HG02852 (cell line): ENCODE measurements at regions not wholly inside any gene's neighbourhood (a gene's known extent, or its start where the extent isn't known, plus 50 kb on each side); places are given as distances from the start of the nearest gene placed in this dataset.
A peak's percentile ranks its signal among the peaks of the same experiment; 100 is the strongest.
"Not testable (repeated sequence)": the region's sequence is repeated elsewhere in the genome, so short reads cannot be mapped to it uniquely, and the experiment has no call there.

Experiments
- ATAC-seq: cut with Tn5 transposase; IDR thresholded peaks from one replicate; pipeline ENCODE4 v1.9.1; 2021; ENCODE audit warnings: mild to moderate bottlenecking, moderate library complexity; ENCODE audit not compliant: unreplicated experiment

GRCh38 chr13:66154354-66154753 lies 1075.8 kb downstream of the PCDH9 start:
- no peak for ATAC-seq

- no peak for ATAC-seq
Observed at GRCh38 chr13:66152596-66152995, 1077.5 kb downstream of the PCDH9 start.

DNA sequence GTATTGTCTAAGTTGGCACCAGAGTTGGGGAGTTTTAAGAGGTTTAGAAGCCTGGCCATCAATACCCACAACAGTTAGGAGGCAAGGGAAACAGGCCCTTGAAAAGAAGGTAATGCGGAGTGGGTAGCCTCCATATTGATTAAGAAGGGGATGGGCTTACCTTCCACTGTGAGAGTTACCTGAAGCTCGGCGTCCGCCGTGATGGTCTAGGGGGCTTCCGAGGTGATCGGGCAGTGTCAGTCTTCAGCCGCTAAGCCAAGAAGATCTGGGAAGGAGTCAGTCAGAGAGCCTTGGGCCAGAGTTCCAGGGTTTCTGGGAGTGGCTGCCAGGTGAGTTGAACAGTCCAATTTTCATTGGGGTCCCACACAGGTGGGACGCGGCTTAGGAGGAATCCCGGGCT lies 1085.8 kb downstream of the PCDH9 start:
- not testable (repeated sequence) for ATAC-seq

DNA sequence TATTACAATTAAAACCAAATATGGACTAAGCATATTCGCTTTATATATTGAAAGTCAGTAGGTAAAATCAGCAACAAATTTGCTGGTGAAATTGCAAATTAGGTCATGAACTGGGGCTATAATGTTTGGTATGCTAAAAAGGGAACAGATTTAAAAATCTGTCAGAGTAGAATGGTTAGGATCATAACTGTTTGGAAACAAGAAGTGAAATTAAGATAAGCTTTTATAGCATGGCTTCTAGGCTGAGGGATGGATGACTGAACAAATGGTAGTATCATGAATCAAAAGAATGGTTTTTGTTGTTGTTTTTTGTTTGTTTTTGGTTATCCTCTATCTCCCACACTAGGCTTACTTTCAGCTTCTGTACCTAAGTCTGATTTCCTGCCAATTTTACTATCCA lies 1090.4 kb downstream of the PCDH9 start:
- no peak for ATAC-seq

- no peak for ATAC-seq
Observed at GRCh38 chr13:66139250-66139649, 1090.9 kb downstream of the PCDH9 start.

DNA sequence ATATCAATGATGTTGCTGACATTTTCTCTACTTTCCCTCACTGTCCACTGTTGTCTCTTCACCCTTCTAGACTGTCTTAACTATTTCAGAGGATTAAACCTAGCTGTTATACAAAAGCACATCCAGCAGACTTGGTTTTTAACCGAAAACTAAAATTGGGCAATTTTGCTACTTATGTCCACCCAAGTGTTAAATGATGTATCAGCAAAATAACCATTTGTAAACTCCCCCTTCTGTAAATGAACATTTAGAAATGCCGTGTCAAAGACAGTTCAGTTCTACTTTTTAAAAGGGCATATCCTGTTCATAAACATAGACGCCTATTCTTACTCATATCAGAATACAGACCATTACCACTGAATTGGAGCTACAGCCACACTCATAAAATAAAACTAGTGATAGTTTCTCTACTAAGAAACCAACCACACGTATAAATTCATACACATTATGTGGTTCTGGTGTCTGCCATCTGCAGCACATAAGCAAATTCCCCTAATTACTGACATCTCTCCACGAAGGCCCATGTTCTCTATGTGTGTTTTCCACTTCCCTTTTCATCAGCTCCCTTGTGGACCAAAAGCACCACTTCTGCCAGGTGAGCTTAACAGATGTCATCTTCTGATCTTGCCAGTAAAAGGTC lies 1091.8 kb downstream of the PCDH9 start:
- peak; percentile 93 for ATAC-seq

DNA sequence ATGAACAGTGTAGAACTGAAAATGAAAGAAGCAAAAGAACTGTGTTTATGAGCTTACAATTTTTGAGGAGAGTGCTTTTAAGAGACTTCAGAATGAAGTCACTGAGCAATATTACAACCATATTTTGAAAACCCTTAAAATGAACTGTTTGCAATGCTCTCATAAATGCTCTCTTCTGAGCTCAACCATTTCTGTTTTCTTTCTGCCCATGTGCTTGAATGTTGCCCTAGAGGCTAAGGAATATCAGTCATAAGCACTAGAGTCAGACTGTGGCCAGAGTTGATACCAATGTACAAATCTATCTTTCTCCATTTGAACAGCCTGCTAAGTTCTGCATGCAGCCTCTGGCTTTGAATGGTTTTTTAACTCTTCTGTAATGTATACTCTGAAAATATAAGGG lies 1092.8 kb downstream of the PCDH9 start:
- ATAC-seq: no peak

GRCh38 chr13:66128692-66129269 lies 1101.4 kb downstream of the PCDH9 start:
- peak; percentile 85 for ATAC-seq

GRCh38 chr13:66128201-66128600 lies 1101.9 kb downstream of the PCDH9 start:
- no peak for ATAC-seq

DNA sequence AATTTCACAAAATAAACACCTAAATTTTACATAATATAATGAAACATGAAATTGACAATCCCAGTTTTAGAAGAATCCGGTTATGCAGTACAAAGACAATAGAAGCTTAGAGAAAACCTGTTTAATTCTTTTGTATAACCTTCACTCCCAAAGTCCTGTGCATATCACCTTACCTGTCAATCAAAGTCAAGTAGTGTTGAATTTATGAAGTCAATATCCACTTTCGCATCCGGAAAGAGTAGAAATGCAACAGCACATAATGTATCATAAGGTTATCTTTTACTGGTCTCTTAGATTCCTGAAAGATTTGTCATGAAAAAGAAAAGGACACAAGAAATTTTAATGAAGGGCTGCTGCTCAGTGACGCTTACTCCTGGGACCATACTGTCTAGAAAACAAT lies 1112.6 kb downstream of the PCDH9 start:
- ATAC-seq: no peak

DNA sequence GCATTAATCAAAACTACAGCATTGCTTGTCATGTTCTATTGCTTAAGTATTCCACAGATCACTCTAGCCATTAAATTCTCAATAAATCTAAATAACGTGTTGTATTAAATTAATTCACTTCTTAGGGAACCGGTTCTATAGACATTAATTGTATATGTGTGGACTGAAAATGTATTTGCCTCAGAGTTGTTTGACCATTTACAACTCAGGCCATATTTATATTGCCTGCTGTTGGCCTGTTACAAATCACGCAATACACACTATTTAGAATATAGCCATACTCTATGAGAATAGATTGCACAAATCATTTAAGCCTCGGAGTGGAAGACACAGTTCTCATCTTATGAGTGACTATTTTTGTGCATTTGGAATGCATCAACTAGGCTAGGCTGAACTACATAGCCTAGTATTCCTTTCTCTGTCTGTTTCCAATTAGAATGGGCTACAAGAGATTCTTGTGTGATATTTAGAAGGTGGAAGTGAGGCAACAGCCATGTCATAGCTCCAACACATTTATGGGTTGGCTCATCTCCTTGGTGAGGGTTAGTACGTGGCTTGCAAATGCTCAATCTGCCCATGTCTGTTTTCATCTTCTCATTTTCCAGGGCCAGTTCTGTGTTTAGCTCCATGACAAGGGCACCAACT lies 1116.1 kb downstream of the PCDH9 start:
- no peak for ATAC-seq

- ATAC-seq: no peak
Observed at GRCh38 chr13:66111628-66112027, 1118.5 kb downstream of the PCDH9 start.

DNA sequence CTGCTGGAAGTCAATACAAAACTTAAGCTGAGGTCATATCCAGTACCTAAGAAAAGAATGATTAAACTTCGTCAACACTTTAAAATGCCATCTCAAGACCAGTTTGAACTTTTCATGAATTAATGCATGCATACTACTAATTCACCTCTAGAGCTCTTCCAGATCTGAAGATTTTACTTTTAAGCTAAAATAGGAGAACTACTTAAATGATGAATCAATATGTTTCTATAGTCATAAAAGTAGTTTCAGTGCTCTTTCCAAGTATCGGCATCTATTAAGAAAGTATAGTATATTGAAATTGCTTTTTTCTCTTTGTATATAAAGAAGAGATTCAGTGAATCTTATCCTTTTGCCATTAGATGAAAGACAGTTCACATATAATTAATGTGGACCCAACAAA lies 1123.9 kb downstream of the PCDH9 start:
- no peak for ATAC-seq

- no peak for ATAC-seq
Observed at GRCh38 chr13:66102864-66103263, 1127.3 kb downstream of the PCDH9 start.

GRCh38 chr13:66099825-66100224 lies 1130.3 kb downstream of the PCDH9 start:
- ATAC-seq: no peak

DNA sequence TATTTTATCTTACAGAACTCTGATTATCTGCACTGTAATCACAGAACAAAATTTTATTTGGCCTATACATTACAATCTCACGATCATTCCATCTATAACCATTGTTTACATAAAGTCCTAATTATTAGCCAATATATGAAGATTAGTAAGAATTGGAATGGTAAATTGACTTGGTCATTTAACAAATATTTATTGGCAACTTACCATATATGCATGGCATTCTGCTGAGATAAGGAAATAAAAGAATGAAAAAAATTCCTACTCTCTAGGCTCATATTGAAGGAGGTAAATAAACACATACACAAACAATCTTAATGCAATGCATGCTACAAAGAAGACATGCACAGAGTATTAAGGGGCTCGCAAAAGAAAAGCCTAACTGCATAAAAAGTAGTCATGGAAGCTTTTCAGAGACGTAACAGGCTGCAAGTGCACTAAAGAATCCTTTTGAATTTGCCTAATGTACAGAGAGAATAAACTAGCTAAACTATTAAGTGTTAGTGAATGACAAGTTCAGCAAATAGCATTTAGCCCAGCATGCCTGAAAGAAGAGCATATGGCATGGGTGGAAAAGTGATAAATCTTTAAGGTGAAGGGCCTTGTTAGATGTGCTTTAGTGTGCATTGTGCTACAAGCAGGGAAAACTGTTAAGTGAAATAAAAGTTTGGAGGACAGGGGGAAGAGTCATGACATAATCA lies 1131.1 kb downstream of the PCDH9 start:
- no peak for ATAC-seq

DNA sequence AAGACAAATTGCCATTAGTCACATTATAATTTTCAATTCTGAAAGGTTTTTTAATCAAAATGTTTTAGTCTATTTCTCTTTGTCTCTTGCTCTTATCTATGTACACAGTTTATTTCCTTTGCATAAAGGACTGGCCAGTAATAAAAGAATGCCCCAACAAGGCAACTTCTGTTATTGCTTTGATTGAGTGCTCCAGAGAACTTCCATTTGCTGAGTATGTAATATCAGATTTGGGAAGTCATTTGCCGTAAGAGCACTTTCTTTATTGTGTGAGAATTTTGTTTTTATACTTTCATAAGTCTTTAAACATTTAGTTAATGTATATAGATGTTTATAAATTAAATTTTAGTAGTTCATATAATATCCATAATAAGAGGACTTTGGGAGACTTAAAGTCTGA lies 1140.4 kb downstream of the PCDH9 start:
- ATAC-seq: no peak

- no peak for ATAC-seq
Observed at GRCh38 chr13:66087269-66087710, 1142.8 kb downstream of the PCDH9 start.

DNA sequence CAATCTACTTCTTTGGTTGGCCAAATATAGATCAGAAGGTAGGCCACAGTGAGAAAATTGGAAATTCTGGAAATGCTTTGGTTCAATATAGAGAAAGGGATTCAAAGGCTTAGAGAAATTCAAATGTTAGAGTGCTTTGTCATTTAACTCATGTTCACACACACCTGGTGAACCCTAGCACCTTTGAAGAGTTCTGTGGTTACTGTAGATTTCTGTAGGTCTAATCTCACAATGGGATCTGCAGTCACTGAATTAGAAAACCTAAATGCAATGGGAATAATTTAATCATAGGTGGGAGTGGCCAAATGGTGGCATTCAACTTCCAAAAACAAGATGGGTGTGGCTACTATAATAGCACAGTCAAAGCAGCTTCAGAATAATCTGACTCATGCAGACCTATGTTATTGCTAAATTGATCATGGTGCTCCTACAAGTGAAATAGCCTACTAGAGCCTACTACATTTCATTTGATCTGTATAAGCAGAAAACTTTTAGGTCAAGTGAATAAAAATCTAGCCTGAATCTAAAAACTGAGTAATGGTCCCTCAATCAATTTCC lies 1152.9 kb downstream of the PCDH9 start:
- ATAC-seq: no peak

DNA sequence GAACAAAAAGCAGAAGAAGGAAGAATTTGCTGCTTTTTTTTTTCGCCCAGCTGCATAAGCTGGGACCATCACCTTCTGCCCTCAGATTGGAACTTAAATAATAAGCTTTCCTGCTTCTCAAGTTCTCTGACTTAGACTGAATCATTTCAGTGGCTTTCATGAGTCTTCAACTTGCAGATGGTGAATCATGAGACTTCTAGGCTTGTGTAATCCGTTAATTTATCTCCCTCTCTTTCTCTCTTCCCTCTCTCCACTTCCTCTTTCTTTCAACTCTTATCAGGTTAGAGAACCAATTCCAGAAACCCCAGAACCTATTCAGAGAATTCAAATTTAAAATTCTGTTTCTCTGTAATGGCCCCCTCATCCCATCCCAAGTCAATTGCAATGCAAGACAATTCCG lies 1153.7 kb downstream of the PCDH9 start:
- ATAC-seq: no peak

- ATAC-seq: no peak
Observed at GRCh38 chr13:66074018-66074615, 1156.0 kb downstream of the PCDH9 start.
